MM.1S (cell line): ENCODE measurements at regions not wholly inside any gene's neighbourhood (a gene's known extent, or its start where the extent isn't known, plus 50 kb on each side); places are given as distances from the start of the nearest gene placed in this dataset.

Experiments
- CTCF ChIP-seq: fragments of 300-600 bp; sonication (generic); IDR thresholded peaks from 2 replicates; pipeline ENCODE4 v1.5.1; 2016; ENCODE audit warnings: antibody characterized with exemption, low read length, mixed read lengths
- EZH2 ChIP-seq: fragments of 300-600 bp; sonication (generic); optimal IDR thresholded peaks from 2 replicates; pipeline ENCODE3; 2017; ENCODE audit warnings: low read depth, mild to moderate bottlenecking, antibody characterized with exemption, low read length, mixed read lengths
- EZH2phosphoT487 ChIP-seq: fragments of 300-600 bp; sonication (generic); IDR thresholded peaks from 2 replicates; pipeline ENCODE4 v1.6.1; 2018; ENCODE audit warnings: antibody characterized with exemption, low read length

DNA sequence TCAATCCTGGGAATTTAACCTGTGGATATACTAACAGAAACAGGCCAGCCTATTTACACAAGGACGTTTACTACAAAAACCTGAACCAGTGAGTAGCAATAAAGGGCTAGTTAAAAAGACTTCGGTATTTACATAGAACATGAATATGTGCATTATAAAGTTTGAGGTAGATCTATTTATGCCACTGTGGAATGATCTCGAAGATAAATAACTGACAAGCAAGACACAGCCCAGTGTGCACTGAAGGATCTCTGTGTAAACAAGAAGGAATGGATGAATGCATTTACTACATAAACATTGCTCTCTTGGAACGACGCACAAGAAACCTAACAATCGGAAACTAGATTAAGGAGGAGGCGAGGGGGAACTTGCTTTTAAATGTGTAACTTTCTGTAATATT, 132.0 kb upstream of the NSMCE3 start:
- TF ChIP-seq CTCF (no peak), EZH2 (no peak), EZH2phosphoT487 (no peak)
